Liver (tissue), 3 donors: ENCODE measurements at regions not wholly inside any gene's neighbourhood (a gene's known extent, or its start where the extent isn't known, plus 50 kb on each side); places are given as distances from the start of the nearest gene placed in this dataset.

Experiments used
- RAD21 ChIP-seq, 2 donors: IDR thresholded peaks; 2 replicates each; pipeline ENCODE4 v1.6.1; 2016; ENCODE audit warnings: antibody characterized with exemption in 2 of 2, mild to moderate bottlenecking in 2 of 2
- TAF1 ChIP-seq: conservative IDR thresholded peaks from 2 replicates; pipeline ENCODE4 v1.6.1; 2016; ENCODE audit warnings: antibody characterized with exemption, mild to moderate bottlenecking
- TF ChIP-seq, protein P1 (sequence below): fragments of 150-350 bp; IDR thresholded peaks from 2 replicates; pipeline ENCODE4 v1.5.1; 2017; ENCODE audit warnings: improper control_type of control experiment, low read depth, low read length; ENCODE audit not compliant: missing input control
- TF ChIP-seq, protein P2 (sequence below): IDR thresholded peaks from 2 replicates; pipeline ENCODE4 v1.6.1; 2016; ENCODE audit warnings: antibody characterized with exemption
- donor health status: healthy.
- donor health status: healthy.

DNA sequence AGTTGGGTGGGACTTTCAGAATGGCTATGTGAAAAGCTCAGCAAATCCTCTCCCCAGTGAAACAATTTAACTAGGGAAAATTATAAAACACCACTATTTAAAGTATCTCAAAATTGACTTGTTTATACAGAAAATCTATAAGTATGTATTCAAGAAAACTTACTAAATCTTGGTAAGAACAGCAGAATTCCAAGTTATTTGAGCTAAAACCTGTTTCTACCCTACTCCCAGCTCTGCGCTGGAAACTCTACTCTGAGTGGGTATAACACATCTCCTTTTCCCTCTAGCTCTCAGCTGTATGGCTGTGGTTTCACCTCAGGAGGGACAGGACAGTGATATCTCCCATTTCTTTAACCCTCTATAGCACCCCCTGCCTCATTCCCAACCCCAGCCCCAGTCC lies 295.2 kb upstream of the POGK start:
- TF ChIP-seq, protein P1, sequence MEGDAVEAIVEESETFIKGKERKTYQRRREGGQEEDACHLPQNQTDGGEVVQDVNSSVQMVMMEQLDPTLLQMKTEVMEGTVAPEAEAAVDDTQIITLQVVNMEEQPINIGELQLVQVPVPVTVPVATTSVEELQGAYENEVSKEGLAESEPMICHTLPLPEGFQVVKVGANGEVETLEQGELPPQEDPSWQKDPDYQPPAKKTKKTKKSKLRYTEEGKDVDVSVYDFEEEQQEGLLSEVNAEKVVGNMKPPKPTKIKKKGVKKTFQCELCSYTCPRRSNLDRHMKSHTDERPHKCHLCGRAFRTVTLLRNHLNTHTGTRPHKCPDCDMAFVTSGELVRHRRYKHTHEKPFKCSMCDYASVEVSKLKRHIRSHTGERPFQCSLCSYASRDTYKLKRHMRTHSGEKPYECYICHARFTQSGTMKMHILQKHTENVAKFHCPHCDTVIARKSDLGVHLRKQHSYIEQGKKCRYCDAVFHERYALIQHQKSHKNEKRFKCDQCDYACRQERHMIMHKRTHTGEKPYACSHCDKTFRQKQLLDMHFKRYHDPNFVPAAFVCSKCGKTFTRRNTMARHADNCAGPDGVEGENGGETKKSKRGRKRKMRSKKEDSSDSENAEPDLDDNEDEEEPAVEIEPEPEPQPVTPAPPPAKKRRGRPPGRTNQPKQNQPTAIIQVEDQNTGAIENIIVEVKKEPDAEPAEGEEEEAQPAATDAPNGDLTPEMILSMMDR: no peak
- TF ChIP-seq TAF1: no peak
- TF ChIP-seq, protein P2, sequence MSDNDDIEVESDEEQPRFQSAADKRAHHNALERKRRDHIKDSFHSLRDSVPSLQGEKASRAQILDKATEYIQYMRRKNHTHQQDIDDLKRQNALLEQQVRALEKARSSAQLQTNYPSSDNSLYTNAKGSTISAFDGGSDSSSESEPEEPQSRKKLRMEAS: no peak
- TF ChIP-seq RAD21 (IDR thresholded peaks at IDR 0.05): no peak
